ENCODE measurements at regions not wholly inside any gene's neighbourhood (a gene's known extent, or its start where the extent isn't known, plus 50 kb on each side); places are given as distances from the start of the nearest gene placed in this dataset.
A peak's percentile ranks its signal among the peaks of the same experiment; 100 is the strongest.

- no peak for DNase-seq
Observed at GRCh38 chr7:115704884-115705283, 325.7 kb downstream of the TFEC start.

- no peak for DNase-seq
Observed at GRCh38 chr7:115701141-115701540, 329.4 kb downstream of the TFEC start.

- no peak for DNase-seq
Observed at GRCh38 chr7:115694424-115694823, 336.1 kb downstream of the TFEC start.

GRCh38 chr7:115693779-115694178 is 336.8 kb downstream of the TFEC start:
- DNase-seq = no peak

GRCh38 chr7:115689941-115690340 is 340.6 kb downstream of the TFEC start:
- no peak for DNase-seq

- DNase-seq = no peak
Observed at GRCh38 chr7:115683093-115683492, 347.5 kb downstream of the TFEC start.

- DNase-seq = no peak
Observed at GRCh38 chr7:115682507-115682906, 348.1 kb downstream of the TFEC start.

- no peak for DNase-seq
Observed at GRCh38 chr7:115680921-115681320, 349.6 kb downstream of the TFEC start.

GRCh38 chr7:115679976-115680375 is 350.6 kb downstream of the TFEC start:
- no peak for DNase-seq

- DNase-seq = no peak
Observed at GRCh38 chr7:115679423-115679822, 351.1 kb downstream of the TFEC start.

GRCh38 chr7:115678086-115678982 is 352.2 kb downstream of the TFEC start:
- peak; percentile 64 for DNase-seq

GRCh38 chr7:115676707-115677106 is 353.9 kb downstream of the TFEC start:
- DNase-seq = no peak

- DNase-seq = peak; percentile 58
Observed at GRCh38 chr7:115676080-115676479, 354.5 kb downstream of the TFEC start.

- DNase-seq = no peak
Observed at GRCh38 chr7:115674467-115675024, 356.0 kb downstream of the TFEC start.

GRCh38 chr7:115672024-115672423 is 358.5 kb downstream of the TFEC start:
- DNase-seq = no peak

- no peak for DNase-seq
Observed at GRCh38 chr7:115662676-115663075, 367.9 kb downstream of the TFEC start.

- no peak for DNase-seq
Observed at GRCh38 chr7:115662120-115662519, 368.4 kb downstream of the TFEC start.

GRCh38 chr7:115658223-115658622 is 372.3 kb downstream of the TFEC start:
- no peak for DNase-seq

GRCh38 chr7:115654384-115655214 is 376.0 kb downstream of the TFEC start:
- no peak for DNase-seq

GRCh38 chr7:115649429-115649828 is 381.1 kb downstream of the TFEC start:
- no peak for DNase-seq

- DNase-seq = no peak
Observed at GRCh38 chr7:115647712-115648111, 382.9 kb downstream of the TFEC start.

GRCh38 chr7:115642194-115642593 is 388.4 kb downstream of the TFEC start:
- no peak for DNase-seq

- DNase-seq = no peak
Observed at GRCh38 chr7:115638853-115639252, 391.7 kb downstream of the TFEC start.

GRCh38 chr7:115637128-115637527 is 393.4 kb downstream of the TFEC start:
- DNase-seq = no peak
